ENCODE measurements at regions not wholly inside any gene's neighbourhood (a gene's known extent, or its start where the extent isn't known, plus 50 kb on each side); places are given as distances from the start of the nearest gene placed in this dataset.

DNA sequence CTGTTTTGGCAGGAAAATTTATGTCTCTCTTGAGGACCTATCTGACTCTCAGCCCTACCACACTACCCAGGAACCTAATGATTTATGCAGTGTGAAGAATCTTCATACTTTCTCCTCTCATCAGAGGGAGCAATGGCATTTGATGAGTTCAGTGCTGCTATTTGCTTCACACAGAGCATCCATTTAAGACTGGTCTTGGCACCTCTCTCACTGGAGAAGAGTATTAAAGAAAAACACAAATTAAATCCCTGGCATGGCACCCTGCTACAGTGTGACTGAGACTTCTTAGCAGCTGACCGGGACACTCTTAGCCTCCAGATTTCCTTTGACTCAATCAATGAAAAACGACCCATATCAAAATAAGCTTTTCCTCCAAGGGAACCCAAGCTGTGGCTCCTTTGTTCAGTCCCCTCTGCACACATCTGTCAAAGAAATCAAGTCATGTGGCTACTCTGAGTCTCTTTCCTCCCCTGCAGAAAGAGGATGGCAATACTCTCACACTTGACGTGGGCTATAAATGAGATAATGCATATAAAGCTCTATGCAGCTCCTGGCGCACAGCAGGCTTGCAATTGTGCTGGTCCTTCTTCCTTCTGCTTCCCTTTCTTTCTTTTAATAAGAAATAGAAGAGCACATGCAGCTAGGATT, 186.1 kb upstream of the E2F8 start:
- no peak for DNase-seq
- no peak for TF ChIP-seq CTCF (IDR thresholded peaks at IDR 0.05)
- ATAC-seq: no peak

DNA sequence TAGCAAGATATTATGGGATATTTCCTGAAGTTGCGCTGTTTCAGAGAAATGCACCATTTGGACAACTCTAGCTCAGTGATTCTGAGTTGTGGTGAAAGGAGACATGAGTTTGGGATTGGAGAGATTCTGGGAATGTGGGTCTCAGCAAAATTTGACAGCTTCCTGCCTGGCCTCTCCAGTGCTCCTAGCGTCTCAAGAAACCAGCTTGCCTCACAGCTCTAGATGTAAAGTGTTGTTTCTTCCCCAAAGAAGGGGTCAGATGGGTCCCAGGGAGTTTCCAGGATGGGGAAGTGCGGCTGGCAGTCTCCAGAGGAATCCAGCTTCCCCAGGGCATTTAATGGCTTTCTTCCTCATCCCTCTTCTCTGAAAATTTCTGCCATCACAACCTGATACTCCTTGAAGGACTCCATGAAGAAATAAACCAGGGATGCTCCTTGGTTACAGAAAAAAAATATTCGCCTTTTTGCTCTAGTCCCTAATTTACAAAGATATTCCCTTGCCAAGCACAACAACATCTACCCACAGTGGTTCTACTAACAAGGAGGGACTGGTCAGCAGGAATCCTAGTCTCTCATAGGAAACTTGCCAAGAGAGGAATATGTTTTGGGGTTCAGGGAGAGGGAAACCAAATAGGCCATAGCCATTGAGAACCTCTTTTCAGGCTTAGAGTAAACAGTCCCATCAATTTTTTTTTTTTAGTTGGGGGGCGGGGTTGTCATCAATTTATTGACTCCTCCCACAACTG, 185.4 kb upstream of the E2F8 start:
- intact Hi-C loops (cut with DNase I): no loop called here
- no peak for ATAC-seq

More for the DNA sequence above, 186.1 kb upstream of the E2F8 start:
- H3K9me3 ChIP-seq: no peaks in the 10 kb centered on the region
- intact Hi-C loops (cut with DNase I): no loop called here
- H3K36me3 ChIP-seq (ENCODE audit: insufficient read depth in 1 of 2, low read depth in 1 of 2): no peaks in the 10 kb centered on the region
- no peaks in the 10 kb centered on the region for H3K4me1 ChIP-seq
- no peak overlapping the region for H3K27ac ChIP-seq
- 28 to 34% (median 33%) methylated on average over 4 of the region's 4 CpGs for WGBS, 3 donors
- no peak overlapping the region for H3K4me3 ChIP-seq
- H3K27me3 ChIP-seq (ENCODE audit: insufficient read depth in 3 of 3, low read length in 2 of 3): peaks cover 0 to 11% (median 1%) of the 10 kb centered on the region in 3 donors

DNA sequence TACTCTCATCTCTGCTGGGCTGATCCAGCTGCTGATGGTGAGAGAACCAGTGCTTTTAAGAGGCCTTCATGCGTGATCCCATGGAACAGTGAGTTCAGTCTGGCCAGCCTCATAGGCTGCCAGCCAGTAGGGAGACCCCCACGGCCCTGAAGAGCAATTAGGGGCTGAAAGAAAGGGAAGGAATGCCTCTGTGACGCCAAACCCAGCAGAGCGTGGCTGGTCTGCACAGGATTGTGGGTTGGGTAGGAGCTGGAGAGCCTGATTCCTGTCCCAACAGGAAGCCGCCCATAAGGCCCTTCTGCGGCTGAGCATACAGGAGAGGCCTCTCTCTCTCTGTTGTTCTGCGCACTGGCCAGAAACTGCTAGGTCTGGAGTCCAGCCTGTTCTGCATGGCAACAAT, 181.5 kb upstream of the E2F8 start:
- Histone ChIP-seq H3K27me3 (ENCODE audit: insufficient read depth in 3 of 3, low read length in 2 of 3) (no peaks in the 10 kb centered on the region), H3K4me3 (no peak overlapping the region), H3K36me3 (ENCODE audit: insufficient read depth in 1 of 2, low read depth in 1 of 2) (no peaks in the 10 kb centered on the region), H3K27ac (no peak overlapping the region), H3K4me1 (no peaks in the 10 kb centered on the region), H3K9me3 (no peaks in the 10 kb centered on the region)
- no peak for TF ChIP-seq CTCF (IDR thresholded peaks at IDR 0.05)
- no peak for DNase-seq
- no peak for ATAC-seq
- 51 to 54% (median 52%) methylated on average over 7 of the region's 7 CpGs for whole genome bisulfite sequencing, 3 donors
- intact Hi-C loops (cut with DNase I): no loop called here

More for the DNA sequence above, 185.4 kb upstream of the E2F8 start:
- TF ChIP-seq CTCF (IDR thresholded peaks at IDR 0.05): no peak
- no peaks in the 10 kb centered on the region for H3K4me1 ChIP-seq
- no peaks in the 10 kb centered on the region for H3K36me3 ChIP-seq (ENCODE audit: insufficient read depth in 1 of 2, low read depth in 1 of 2)
- DNase-seq: no peak
- 82 to 86% (median 83%) methylated on average over 5 of the region's 5 CpGs for WGBS, 3 donors
- peaks cover 0 to 11% (median 1%) of the 10 kb centered on the region in 3 donors for H3K27me3 ChIP-seq (ENCODE audit: insufficient read depth in 3 of 3, low read length in 2 of 3)
- no peaks in the 10 kb centered on the region for H3K9me3 ChIP-seq
- H3K4me3 ChIP-seq: no peak overlapping the region
- no peak overlapping the region for H3K27ac ChIP-seq

DNA sequence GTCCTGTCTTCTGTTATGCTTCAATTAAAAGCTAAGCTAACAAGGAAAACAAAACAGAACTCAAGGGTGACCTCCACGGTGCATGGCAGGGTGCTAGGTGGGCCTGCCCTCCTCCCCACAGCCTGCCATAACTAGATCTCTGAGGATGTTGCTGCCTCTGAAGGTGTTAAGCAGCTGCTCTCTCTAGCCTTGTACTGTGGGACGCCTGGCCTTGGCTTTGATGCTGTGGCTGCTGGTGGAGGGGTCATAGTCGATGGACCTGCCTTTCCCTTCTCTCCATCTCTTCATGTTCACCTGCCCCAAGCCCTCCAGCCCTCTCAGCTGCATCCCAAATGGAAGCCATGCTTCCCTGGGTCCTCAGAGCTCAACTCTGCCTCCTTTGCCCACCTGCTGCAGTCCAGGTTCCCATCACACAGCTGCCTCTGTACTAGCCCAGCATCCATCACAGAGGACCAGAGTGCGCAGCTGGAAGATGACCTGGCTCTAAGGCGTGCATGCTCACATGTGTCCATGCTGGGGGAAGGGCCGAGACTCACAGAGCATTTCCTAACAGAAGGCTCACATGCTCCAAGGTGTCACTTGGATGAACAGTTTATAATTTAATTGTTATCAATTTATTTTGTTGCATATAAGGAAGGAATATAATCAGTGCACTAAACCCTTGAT, 180.3 kb upstream of the E2F8 start:
- Histone ChIP-seq H3K9me3 (no peaks in the 10 kb centered on the region), H3K36me3 (ENCODE audit: insufficient read depth in 1 of 2, low read depth in 1 of 2) (no peaks in the 10 kb centered on the region), H3K27ac (no peak overlapping the region), H3K4me1 (no peaks in the 10 kb centered on the region), H3K27me3 (ENCODE audit: insufficient read depth in 3 of 3, low read length in 2 of 3) (no peaks in the 10 kb centered on the region), H3K4me3 (no peak overlapping the region)
- DNase-seq (no peak), ATAC-seq (no peak)
- TF ChIP-seq CTCF (IDR thresholded peaks at IDR 0.05): no peak
- intact Hi-C loops (cut with DNase I): no loop called here
- 57 to 74% (median 71%) methylated on average over 6 of the region's 6 CpGs for WGBS, 3 donors
